Activated CD8-positive, alpha-beta T cell treated with anti-CD3 and anti-CD28 coated beads for 36 hours (primary cell): ENCODE measurements at regions not wholly inside any gene's neighbourhood (a gene's known extent, or its start where the extent isn't known, plus 50 kb on each side); places are given as distances from the start of the nearest gene placed in this dataset.

Experiments used
- ATAC-seq: fragments of 200-7000 bp; cut with Tn5 transposase; one replicate; pipeline ENCODE4 v1.10.0; 2021; ENCODE audit warnings: mild to moderate bottlenecking, moderate library complexity
- CTCF ChIA-PET: fragments of 350-600 bp; sonication (Branson Sonifier 250); formaldehyde crosslinking; loops from one replicate; lab custom pipeline; 2021; ENCODE audit warnings: antibody characterized with exemption; lab: Charles Lee
- POLR2A ChIA-PET: fragments of 350-600 bp; sonication (Branson Sonifier 250); formaldehyde crosslinking; loops from one replicate; lab custom pipeline; 2021; ENCODE audit warnings: antibody characterized with exemption; lab: Charles Lee
- DNase-seq: peaks from one replicate; pipeline ENCODE4 v3.0.0-alpha.2; 2020
- H3K27ac Mint-ChIP-seq: one replicate; pipeline ENCODE4 v1.8.0; 2021; ENCODE audit warnings: mild to moderate bottlenecking, mixed read lengths
- H3K27me3 Mint-ChIP-seq: one replicate; pipeline ENCODE4 v1.8.0; 2021; ENCODE audit warnings: mixed read lengths
- H3K36me3 Mint-ChIP-seq: one replicate; pipeline ENCODE4 v1.8.0; 2021; ENCODE audit warnings: low read depth, mixed read lengths
- H3K4me1 Mint-ChIP-seq: one replicate; pipeline ENCODE4 v1.8.0; 2021; ENCODE audit warnings: low read depth, mixed read lengths
- H3K4me3 Mint-ChIP-seq: one replicate; pipeline ENCODE4 v1.8.0; 2021; ENCODE audit warnings: mild to moderate bottlenecking, moderate library complexity, mixed read lengths
- H3K9me3 Mint-ChIP-seq: one replicate; pipeline ENCODE4 v1.8.0; 2021; ENCODE audit warnings: mixed read lengths
- intact Hi-C: fragments of 100-400 bp; cut with micrococcal nuclease; formaldehyde crosslinking; loops from one replicate; pipeline ENCODE4 v1.10.0; 2022
- TF ChIP-seq, protein P1 (sequence below): fragments of 200-600 bp; IDR thresholded peaks from one replicate; pipeline ENCODE4 v1.8.0; 2022; ENCODE audit warnings: antibody characterized with exemption, mild to moderate bottlenecking

DNA sequence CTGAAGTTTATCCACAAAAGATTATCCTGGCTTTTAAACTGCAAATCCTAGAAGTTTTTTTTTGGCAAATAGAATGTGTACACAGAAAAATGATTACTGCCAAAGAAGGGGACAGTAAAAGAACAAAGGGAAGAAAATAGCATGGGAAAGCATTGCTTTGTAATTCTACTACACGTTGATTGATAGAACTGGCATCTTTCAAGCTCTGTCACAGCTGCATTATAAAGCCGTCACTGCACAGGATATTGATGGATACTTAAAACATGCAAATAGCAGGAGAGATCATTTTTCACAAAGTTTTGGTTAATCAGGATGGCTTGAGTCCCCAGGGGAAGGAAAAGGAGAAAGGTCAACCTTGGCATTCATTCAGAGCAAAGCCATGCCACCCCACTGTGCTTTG lies 183.7 kb upstream of the RRP15 start:
- TF ChIP-seq, protein P1, sequence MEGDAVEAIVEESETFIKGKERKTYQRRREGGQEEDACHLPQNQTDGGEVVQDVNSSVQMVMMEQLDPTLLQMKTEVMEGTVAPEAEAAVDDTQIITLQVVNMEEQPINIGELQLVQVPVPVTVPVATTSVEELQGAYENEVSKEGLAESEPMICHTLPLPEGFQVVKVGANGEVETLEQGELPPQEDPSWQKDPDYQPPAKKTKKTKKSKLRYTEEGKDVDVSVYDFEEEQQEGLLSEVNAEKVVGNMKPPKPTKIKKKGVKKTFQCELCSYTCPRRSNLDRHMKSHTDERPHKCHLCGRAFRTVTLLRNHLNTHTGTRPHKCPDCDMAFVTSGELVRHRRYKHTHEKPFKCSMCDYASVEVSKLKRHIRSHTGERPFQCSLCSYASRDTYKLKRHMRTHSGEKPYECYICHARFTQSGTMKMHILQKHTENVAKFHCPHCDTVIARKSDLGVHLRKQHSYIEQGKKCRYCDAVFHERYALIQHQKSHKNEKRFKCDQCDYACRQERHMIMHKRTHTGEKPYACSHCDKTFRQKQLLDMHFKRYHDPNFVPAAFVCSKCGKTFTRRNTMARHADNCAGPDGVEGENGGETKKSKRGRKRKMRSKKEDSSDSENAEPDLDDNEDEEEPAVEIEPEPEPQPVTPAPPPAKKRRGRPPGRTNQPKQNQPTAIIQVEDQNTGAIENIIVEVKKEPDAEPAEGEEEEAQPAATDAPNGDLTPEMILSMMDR: no peak
- Mint-ChIP-seq H3K4me3 (no peak overlapping the region), H3K9me3 (no peaks in the 10 kb centered on the region), H3K36me3 (no peaks in the 10 kb centered on the region), H3K27ac (no peak overlapping the region), H3K27me3 (no peaks in the 10 kb centered on the region), H3K4me1 (no peaks in the 10 kb centered on the region)
- intact Hi-C loops: no loop called here
- ChIA-PET POLR2A (no interaction called here), CTCF (no interaction called here)
- DNase-seq: no peak
- ATAC-seq: no peak

DNA sequence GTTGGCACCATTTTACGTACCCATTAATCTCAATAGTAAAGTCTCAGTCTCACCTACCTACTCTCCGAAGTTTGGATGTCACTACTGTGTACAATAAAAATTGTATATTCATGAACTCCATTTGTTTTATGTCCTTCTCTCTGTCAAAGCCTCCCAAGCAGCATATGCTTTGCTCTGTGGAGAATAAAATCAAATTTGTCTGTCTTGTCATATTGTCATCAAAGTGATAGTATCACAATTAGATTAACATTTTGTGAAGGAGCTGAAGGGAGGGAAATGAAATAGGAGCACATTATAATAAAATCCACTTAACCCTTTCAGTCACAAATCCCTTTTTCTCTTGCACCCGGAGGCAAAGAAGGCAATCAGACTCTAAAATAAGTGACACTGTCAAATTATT lies 177.1 kb upstream of the RRP15 start:
- Mint-ChIP-seq H3K36me3 (no peaks in the 10 kb centered on the region), H3K27ac (no peak overlapping the region), H3K27me3 (no peaks in the 10 kb centered on the region), H3K4me3 (no peak overlapping the region), H3K9me3 (peaks cover 2% of the 10 kb centered on the region), H3K4me1 (no peaks in the 10 kb centered on the region)
- ATAC-seq (no peak), DNase-seq (no peak)
- TF ChIP-seq, protein P1: no peak
- CTCF ChIA-PET: no interaction called here
- POLR2A ChIA-PET: no interaction called here
- intact Hi-C loops: no loop called here

- DNase-seq (no peak), ATAC-seq (no peak)
- TF ChIP-seq, protein P1: no peak
- Mint-ChIP-seq H3K4me1 (no peaks in the 10 kb centered on the region), H3K27me3 (no peaks in the 10 kb centered on the region), H3K4me3 (no peak overlapping the region), H3K9me3 (peaks cover 4% of the 10 kb centered on the region), H3K36me3 (no peaks in the 10 kb centered on the region), H3K27ac (no peak overlapping the region)
- POLR2A ChIA-PET: no interaction called here
- CTCF ChIA-PET: no interaction called here
- intact Hi-C loops: no loop called here
Measured at GRCh38 chr1:218112862-218113261, 172.2 kb upstream of the RRP15 start.

GRCh38 chr1:218123968-218124367 lies 161.1 kb upstream of the RRP15 start:
- DNase-seq (no peak), ATAC-seq (no peak)
- CTCF ChIA-PET: no interaction called here
- intact Hi-C loops: no loop called here
- Mint-ChIP-seq H3K36me3 (no peaks in the 10 kb centered on the region), H3K4me1 (no peaks in the 10 kb centered on the region), H3K4me3 (no peak overlapping the region), H3K9me3 (no peaks in the 10 kb centered on the region), H3K27me3 (no peaks in the 10 kb centered on the region), H3K27ac (no peak overlapping the region)
- TF ChIP-seq, protein P1: no peak
- POLR2A ChIA-PET: no interaction called here

DNA sequence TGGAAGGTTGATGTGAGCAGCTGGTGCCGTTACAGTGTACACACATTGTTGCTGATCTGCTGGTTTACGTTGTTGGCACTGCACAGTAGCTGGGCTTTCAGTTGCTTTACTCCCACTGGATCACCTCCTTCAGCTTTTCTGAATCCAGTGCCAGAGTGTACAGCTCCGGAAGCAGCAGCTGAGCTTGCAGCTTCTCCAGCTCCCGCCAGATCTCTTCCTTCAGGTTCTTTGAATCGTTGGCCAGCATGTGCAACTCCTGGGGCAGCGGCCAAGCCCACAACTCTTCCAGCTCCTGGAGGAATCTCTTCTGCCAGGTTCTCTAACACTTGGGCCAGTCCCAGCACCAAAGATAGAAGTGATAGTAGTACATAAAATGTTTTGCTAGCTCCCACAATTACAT lies 149.7 kb upstream of the RRP15 start:
- H3K27me3 Mint-ChIP-seq: no peaks in the 10 kb centered on the region
- TF ChIP-seq, protein P1: no peak
- CTCF ChIA-PET: no interaction called here
- no peaks in the 10 kb centered on the region for H3K9me3 Mint-ChIP-seq
- H3K36me3 Mint-ChIP-seq: no peaks in the 10 kb centered on the region
- H3K4me1 Mint-ChIP-seq: no peaks in the 10 kb centered on the region
- ATAC-seq (no peak), DNase-seq (no peak)
- no peak overlapping the region for H3K4me3 Mint-ChIP-seq
- intact Hi-C loops: no loop called here
- no peak overlapping the region for H3K27ac Mint-ChIP-seq
- POLR2A ChIA-PET: no interaction called here
